HT1080 (cell line): ENCODE measurements at regions not wholly inside any gene's neighbourhood (a gene's known extent, or its start where the extent isn't known, plus 50 kb on each side); places are given as distances from the start of the nearest gene placed in this dataset.

Experiments
- DNase-seq: peaks from one replicate; pipeline ENCODE4 v3.0.0-alpha.2; 2015; ENCODE audit warnings: low read depth

DNA sequence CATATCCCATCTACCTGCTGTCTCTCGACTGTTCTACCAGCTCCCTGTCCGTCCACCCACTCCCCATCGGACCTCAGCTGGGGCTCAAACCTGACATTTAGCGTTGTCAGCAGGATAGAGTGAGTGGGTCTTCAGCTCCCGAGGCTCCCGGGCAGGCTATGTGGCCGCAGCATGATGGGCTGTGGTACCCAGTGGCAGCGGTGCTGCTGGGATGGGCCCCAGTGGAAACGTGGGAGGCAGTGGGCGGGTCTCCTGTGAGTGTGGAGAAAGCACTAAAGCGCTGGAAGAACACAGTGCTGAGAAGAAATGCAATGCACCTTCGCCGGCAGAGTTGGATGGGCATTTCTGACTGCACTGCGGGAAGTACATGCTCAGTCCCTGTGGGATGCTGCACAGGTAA lies 204.8 kb upstream of the SYT4 start:
- no peak for DNase-seq

DNA sequence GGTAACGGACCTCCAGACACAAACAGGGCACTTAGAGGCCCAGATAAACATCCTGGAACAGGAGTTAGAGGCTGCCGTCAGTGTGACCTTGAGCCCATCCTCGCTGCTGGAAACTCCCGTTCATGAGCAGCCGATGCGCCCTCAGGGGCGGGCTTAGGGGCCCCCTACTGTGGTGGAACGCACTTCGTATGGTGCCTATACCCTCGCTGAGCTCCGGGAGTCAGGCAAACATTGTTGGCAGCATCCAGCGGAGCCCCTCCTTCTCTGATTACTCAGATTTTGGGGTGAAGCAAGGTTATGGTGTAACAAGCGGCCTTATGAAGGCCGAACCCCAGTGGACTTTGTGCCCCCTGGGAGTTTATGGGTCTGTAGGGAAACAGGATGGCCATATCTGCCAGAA lies 205.3 kb upstream of the SYT4 start:
- DNase-seq, result no peak

- no peak for DNase-seq
These were observed 207.4 kb upstream of the SYT4 start for GRCh38 chr18:43484710-43485109.

- no peak for DNase-seq
These were observed 208.3 kb upstream of the SYT4 start for GRCh38 chr18:43485545-43485963.

DNA sequence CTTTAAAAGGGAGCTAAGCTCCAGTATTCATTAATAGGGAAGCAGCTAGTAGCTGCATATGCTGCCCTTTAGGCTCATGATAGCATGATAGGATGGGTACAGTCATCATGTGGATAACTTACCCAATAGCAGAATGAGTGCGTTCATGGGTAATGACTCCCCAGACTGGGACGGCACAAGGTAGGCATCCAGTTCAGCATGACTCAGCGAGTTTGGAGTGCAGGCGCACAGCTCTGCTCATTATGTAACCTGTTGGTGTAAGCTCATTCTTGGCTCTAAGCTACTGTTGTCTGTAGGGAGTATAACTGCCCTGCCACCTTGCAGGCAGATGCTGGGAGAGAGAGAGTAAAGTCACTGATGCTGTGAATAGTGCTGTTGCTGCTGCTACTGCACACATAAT lies 209.2 kb upstream of the SYT4 start:
- peak; percentile 55 for DNase-seq

DNA sequence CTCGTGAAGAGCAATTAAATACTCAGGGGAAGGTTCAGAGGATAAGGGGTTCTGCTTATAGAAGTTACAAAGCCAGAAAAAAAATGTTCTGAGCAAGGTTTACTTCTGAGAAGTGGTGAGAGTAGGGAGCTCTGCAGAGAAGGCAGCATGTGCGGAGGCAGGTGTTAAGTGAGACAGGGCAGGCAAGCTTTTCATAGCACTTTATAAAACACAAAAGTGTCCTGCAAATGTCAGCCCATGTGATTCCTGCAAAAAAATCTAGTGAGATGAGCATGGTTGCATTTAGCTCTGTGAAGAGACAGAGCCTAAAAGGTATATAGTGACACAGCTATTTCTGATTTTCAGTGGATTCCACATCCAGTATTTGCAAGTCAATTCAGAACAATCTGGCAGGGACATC lies 223.8 kb upstream of the SYT4 start:
- no peak for DNase-seq

DNA sequence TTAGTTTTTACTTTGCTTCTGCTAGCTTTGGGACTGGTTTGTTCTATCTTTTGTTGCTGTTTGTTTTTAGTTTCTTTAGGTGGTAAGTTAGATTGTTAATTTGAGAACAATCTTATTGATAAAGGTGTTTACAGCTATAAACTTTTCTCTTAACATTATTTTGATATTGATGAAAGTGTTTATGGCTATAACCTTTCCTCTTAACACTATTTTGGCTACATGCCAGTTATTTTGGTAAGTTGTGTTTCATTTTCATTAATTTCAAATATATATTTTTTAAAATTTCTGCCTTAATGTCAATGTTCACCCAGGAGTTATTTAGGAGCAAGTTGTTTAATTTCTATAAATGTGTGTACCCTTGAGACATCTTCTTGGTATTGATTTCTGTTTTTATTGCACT lies 229.6 kb upstream of the SYT4 start:
- DNase-seq, result no peak

- no peak for DNase-seq
These were observed 230.7 kb upstream of the SYT4 start for GRCh38 chr18:43507842-43508481.

DNA sequence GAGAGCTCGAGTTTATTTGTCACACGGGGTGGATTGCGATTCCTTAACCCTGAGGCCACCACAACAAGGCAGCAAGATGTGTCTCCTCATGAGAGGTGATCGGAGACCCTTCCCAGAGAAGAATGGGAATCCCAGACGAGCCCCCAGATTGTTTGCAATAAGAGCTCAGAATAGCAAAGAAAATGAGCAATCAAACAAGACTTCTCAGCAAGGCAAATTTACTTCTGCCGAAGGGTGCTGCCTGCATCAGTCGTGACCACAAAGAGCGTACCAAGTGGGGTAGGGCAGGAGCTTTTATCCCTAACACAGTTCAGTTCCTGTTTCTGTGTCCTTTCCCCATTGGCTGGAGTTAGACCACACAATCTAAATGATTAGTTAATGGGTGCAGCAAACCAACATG lies 237.5 kb upstream of the SYT4 start:
- no peak for DNase-seq

DNA sequence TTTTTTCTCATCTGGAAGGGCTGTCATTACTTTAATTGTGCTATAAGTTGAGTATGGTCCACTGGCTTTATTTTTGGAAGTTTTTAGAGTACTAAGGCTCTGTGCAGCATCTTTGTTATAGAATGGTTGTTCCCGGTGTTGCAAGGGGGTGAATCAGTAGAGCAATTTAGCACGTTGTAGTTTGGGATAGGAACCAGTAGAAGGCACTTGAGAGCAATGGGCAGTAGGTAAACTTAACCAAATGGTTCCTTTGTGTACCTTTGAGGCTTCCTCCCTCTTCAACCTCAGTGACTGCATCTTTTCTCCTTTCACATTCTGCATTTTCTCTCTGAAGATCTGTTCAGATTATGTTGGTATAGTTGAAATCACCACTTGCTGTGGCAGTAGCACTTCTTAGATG lies 238.2 kb upstream of the SYT4 start:
- DNase-seq, result no peak

DNA sequence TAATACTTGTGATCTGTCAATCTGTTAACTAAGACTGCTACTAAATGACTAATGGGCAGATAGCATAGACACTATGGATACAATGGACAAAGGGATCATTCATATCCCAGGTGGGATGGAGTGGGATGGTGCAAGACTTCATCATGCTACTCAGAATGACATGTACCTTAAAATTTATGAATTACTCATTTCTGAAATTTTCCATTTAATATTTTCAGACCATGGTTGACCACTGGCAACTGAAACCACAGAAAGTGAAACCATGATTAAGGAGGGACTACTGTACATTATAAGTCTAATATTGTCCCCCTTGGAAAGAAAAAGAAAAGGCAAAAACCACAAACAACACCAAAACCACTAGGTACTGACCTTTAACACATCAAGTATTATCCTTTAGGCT lies 247.0 kb upstream of the SYT4 start:
- peak; percentile 67 for DNase-seq

DNA sequence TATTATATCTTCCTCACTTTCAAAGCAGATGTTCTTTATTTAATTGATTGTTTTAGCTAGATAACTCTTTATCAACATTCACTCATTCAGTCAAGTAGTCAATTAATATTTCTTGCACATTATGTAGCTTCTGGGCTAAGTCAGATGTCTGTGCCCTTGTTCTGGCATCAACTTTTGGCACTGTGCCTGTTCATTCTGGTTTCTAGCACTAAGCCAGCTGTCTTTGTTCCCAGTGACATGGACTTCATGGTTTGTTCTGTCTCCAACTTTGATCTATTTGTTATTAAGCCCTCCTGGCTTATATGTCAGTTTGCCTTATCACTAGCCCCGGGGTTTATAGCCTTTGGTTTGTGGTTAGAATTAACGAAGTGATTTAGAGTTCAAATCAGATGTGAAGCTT lies 247.9 kb upstream of the SYT4 start:
- peak; percentile 3 for DNase-seq

DNA sequence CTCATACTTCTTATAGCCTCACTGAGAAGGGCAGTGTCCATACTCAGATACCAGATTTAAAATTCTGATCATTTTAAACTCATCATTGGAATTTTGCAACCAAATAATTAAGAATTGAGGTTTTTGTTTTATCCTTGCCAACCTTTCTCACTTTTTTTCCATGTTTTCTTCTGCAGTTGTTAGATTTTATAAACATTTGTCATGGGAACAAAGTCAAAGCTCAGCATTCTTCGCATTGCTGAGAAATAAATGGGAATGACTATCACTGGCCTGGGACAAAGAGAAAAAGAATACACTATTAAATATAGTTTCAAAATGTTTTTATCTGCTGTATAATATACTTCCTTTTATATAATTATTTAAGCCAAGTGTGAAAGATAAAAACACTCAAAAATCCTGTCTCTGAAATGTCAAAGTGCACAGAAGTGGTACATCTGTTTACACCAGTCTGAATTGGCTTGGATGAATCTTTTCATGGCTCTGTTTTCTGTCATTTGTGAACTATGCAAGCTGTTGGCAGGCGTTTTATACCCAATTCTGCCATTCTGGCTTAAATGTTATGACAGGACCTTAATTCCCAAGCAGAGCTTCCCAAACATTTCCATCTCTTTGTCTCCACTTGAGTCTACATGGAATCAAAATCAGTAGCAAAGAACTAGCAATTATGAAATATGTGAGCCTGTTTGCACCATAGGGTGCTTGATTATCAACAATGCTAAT lies 249.3 kb upstream of the SYT4 start:
- no peak for DNase-seq

GRCh38 chr18:43531438-43531837 lies 254.1 kb upstream of the SYT4 start:
- no peak for DNase-seq

- no peak for DNase-seq
These were observed 256.1 kb upstream of the SYT4 start for GRCh38 chr18:43533371-43533770.

GRCh38 chr18:43534511-43534910 lies 257.2 kb upstream of the SYT4 start:
- DNase-seq, result no peak

DNA sequence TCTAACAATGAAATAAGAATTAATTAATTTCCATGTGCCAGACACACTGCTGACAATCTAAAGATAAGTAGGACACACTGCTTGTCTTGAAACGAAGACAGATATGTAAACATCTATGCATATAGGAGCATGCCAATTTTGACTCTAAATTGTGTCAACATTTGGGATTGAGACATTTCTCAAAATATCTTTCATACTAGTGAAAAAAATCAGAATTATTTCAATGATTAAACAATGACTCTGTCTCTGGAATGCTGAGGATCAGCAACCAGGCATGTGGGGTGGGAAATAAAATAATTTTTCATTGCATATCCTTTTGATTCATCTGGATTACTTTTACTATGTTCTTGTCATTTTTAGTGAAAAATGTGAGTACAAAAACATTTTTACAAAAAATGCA lies 262.6 kb upstream of the SYT4 start:
- no peak for DNase-seq

- DNase-seq, result no peak
These were observed 264.7 kb upstream of the SYT4 start for GRCh38 chr18:43542016-43542415.

DNA sequence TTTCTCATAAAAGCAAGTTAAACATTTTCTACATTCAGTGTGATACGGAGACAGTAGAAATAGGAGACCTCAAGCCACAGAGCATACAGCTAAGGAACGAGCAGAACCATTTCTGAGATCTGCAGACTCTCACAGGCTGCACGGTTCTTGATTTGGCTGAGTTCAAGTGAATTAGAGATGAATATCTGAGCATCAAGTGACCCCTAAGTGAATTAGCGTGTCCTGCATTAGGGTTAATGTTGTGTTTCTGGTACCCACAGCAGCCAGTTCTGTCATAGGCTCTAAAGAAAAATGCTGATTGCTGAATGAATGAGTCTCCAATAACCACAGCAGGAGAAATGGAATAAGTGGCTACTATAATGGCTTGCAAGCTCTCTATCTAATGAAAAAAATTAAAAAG lies 265.9 kb upstream of the SYT4 start:
- DNase-seq, result no peak

- no peak for DNase-seq
These were observed 270.2 kb upstream of the SYT4 start for GRCh38 chr18:43547456-43547855.

- DNase-seq, result no peak
These were observed 282.2 kb upstream of the SYT4 start for GRCh38 chr18:43559507-43559906.

GRCh38 chr18:43563780-43564179 lies 286.5 kb upstream of the SYT4 start:
- peak; percentile 44 for DNase-seq

DNA sequence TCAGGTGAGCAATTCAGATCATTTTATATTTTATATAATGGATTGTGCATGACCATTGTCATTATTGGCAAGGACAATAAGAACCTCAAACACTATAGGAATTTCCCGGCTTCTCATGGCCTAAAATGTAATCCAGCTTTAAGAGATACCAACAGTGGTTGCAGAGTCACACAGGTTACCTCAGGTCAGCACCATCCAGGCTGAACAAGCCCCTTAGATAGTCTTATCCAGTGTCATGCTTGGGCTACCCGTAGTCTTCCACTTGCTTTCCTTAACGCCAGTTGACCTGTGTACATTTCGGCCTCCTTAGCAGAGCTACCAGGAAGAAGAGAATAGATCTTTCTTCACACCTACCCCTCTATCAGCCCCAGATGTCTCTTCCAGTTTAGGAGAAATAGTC lies 293.3 kb upstream of the SYT4 start:
- DNase-seq, result no peak
